Activated naive CD8-positive, alpha-beta T cell treated with anti-CD3 and anti-CD28 coated beads, Interleukin-2, amount 50 U/mL, for 24 hours (primary cell): ENCODE measurements at regions not wholly inside any gene's neighbourhood (a gene's known extent, or its start where the extent isn't known, plus 50 kb on each side); places are given as distances from the start of the nearest gene placed in this dataset.

Experiments
- ATAC-seq: fragments of 150-1000 bp; cut with Tn5 transposase; one replicate; pipeline ENCODE4 v1.10.0; 2021
- DNase-seq: peaks from one replicate; pipeline ENCODE4 v3.0.0; 2021
- H3K27ac Mint-ChIP-seq: one replicate; pipeline ENCODE4 v1.8.0; 2021; ENCODE audit warnings: mild to moderate bottlenecking, mixed read lengths
- H3K27me3 Mint-ChIP-seq: one replicate; pipeline ENCODE4 v1.8.0; 2021; ENCODE audit warnings: mixed read lengths
- H3K36me3 Mint-ChIP-seq: one replicate; pipeline ENCODE4 v1.8.0; 2021; ENCODE audit warnings: low read depth, mixed read lengths
- H3K4me1 Mint-ChIP-seq: one replicate; pipeline ENCODE4 v1.8.0; 2021; ENCODE audit warnings: mixed read lengths
- H3K4me3 Mint-ChIP-seq: one replicate; pipeline ENCODE4 v1.8.0; 2021; ENCODE audit warnings: mild to moderate bottlenecking, moderate library complexity, mixed read lengths
- H3K9me3 Mint-ChIP-seq: one replicate; pipeline ENCODE4 v1.8.0; 2021; ENCODE audit warnings: mixed read lengths

- Mint-ChIP-seq H3K4me3 (no peak overlapping the region), H3K27ac (no peak overlapping the region), H3K9me3 (no peaks in the 10 kb centered on the region), H3K27me3 (peaks cover 4% of the 10 kb centered on the region), H3K36me3 (no peaks in the 10 kb centered on the region), H3K4me1 (no peaks in the 10 kb centered on the region)
- DNase-seq = no peak
- no peak for ATAC-seq
These were observed 597.5 kb upstream of the MKI67 start for GRCh38 chr10:128723631-128724205.

DNA sequence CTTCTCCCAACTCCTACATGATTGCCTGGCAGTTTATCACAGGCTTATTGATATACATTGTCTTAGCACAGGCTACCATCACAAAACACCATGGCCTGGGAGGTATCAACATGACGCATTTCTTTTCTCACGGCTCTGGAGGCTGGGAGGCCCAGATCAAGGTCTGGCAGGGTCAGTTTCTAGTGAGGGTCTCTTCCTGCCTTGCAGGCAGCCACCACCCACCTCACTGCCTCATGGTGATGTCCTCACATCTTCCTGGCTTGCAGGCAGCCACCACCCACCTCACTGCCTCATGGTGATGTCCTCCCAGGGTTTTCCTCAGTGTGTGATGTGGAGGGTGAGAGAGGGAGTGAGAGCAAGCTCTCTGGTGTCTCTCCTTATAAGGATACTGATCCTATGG is 599.3 kb upstream of the MKI67 start:
- Mint-ChIP-seq H3K27me3 (peaks cover 4% of the 10 kb centered on the region), H3K36me3 (no peaks in the 10 kb centered on the region), H3K27ac (no peak overlapping the region), H3K4me1 (no peaks in the 10 kb centered on the region), H3K4me3 (no peak overlapping the region), H3K9me3 (no peaks in the 10 kb centered on the region)
- DNase-seq = no peak
- no peak for ATAC-seq

DNA sequence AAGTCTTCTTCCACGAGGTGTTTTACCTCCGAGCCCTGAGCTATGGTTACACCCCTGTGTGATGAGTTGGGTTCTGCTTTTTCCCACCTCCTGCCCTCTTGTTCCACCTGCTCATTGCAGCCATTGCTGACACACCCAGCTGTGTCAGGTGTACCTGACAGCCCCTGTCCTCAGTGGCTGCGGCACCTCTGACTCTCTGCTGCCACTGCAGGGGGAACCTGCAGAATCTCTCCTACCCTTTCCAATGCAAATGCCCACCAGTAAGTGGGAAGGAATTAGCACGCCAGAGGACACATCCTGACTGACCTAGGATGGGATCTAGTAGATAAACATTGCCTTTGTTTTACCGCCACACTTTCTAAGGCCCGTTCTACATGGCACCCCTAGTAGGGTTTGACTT is 600.9 kb upstream of the MKI67 start:
- Mint-ChIP-seq H3K27me3 (peaks cover 4% of the 10 kb centered on the region), H3K4me3 (no peak overlapping the region), H3K27ac (no peak overlapping the region)

DNA sequence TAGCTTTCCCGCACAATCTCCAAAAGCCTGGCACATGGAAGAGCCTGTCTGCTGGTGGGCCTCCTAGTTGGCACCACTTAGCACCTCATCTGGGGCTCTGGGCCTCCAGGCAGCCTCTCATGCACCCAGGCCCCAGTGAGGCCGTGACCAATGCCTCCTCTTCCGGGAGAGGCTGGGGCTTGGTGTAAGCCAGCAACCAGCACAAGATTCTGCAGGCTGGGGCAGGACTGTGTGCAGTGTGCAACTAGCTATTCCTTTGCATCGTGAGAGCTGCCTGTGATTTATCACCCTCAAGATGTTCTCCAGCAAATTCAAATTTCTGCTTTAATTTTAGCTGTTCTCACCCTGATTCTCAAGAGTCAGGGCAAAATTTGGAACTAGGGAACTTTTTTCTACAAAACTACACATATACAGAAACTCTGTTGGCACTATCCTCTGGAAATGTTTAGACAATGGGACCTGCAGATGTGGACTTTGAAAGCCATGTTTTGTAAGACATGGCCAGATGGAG is 603.7 kb upstream of the MKI67 start:
- no peaks in the 10 kb centered on the region for H3K36me3 Mint-ChIP-seq

More for the DNA sequence above, 600.9 kb upstream of the MKI67 start:
- DNase-seq (no peak), ATAC-seq (no peak)
- Mint-ChIP-seq H3K4me1 (no peaks in the 10 kb centered on the region), H3K36me3 (no peaks in the 10 kb centered on the region), H3K9me3 (no peaks in the 10 kb centered on the region)

GRCh38 chr10:128730922-128731321 is 604.7 kb upstream of the MKI67 start:
- no peak for DNase-seq
- Mint-ChIP-seq H3K4me1 (no peaks in the 10 kb centered on the region), H3K27me3 (peaks cover 4% of the 10 kb centered on the region), H3K4me3 (no peak overlapping the region), H3K27ac (no peak overlapping the region), H3K36me3 (no peaks in the 10 kb centered on the region), H3K9me3 (no peaks in the 10 kb centered on the region)
- no peak for ATAC-seq

More for the DNA sequence above, 603.7 kb upstream of the MKI67 start:
- ATAC-seq = no peak
- Mint-ChIP-seq H3K4me3 (no peak overlapping the region), H3K9me3 (no peaks in the 10 kb centered on the region), H3K27me3 (peaks cover 4% of the 10 kb centered on the region), H3K4me1 (no peaks in the 10 kb centered on the region), H3K27ac (no peak overlapping the region)
- DNase-seq = no peak

GRCh38 chr10:128734161-128734560 is 607.9 kb upstream of the MKI67 start:
- DNase-seq = no peak
- no peak for ATAC-seq
- no peaks in the 10 kb centered on the region for H3K27me3 Mint-ChIP-seq
- no peak overlapping the region for H3K27ac Mint-ChIP-seq
- no peak overlapping the region for H3K4me3 Mint-ChIP-seq
- H3K4me1 Mint-ChIP-seq = no peaks in the 10 kb centered on the region
- H3K36me3 Mint-ChIP-seq = no peaks in the 10 kb centered on the region
- peaks cover 3% of the 10 kb centered on the region for H3K9me3 Mint-ChIP-seq

DNA sequence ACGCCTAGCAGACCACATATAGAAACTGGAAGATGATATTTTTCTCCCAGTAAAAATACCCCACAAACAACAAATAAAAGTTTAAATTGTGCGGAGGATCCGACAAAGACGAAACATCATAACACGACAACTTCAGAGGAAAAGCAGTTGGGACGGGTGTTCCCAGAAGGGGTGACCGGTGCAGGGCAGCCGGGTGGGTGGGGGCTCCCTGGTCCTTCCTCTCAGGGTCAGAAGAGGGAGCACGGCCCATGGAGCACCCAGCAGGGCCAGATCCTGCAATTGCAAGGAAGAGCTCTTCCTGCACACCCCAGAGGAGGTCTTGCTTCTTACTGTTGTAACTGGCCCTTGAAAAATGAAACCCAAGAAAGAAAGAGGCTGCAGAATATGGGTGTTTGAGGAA is 608.5 kb upstream of the MKI67 start:
- Mint-ChIP-seq H3K27me3 (no peaks in the 10 kb centered on the region), H3K9me3 (peaks cover 3% of the 10 kb centered on the region), H3K27ac (no peak overlapping the region), H3K36me3 (no peaks in the 10 kb centered on the region), H3K4me1 (no peaks in the 10 kb centered on the region), H3K4me3 (no peak overlapping the region)
- DNase-seq (no peak), ATAC-seq (no peak)

GRCh38 chr10:128735996-128736395 is 609.8 kb upstream of the MKI67 start:
- DNase-seq (no peak), ATAC-seq (no peak)
- no peaks in the 10 kb centered on the region for H3K4me1 Mint-ChIP-seq
- no peaks in the 10 kb centered on the region for H3K27me3 Mint-ChIP-seq
- peaks cover 3% of the 10 kb centered on the region for H3K9me3 Mint-ChIP-seq
- H3K36me3 Mint-ChIP-seq = no peaks in the 10 kb centered on the region
- H3K27ac Mint-ChIP-seq = no peak overlapping the region
- no peak overlapping the region for H3K4me3 Mint-ChIP-seq

DNA sequence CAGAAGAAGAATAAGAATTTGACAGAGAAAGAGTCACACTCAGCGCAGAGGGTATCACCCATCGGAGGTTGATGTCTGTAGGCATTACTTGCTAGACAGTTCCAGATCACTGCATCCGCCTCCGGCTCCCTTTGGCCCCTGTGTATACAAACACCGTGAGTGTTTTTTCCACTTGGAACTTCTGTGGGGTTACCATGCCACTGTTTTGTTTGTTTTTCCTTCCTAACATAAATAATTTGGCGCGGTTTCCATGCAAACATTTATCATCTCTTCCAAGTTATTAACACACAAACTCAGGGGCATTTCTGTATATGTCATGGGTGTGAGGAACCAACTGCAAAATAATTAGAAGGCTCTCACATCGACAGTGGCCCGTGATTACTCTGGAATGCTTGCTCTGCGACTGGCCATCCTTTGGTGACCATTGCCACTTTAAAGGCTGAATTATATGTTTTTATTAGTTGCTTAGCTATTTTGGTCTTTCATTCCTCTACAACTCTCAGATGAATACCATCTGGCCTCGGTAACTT is 612.2 kb upstream of the MKI67 start:
- Mint-ChIP-seq H3K27ac (no peak overlapping the region), H3K9me3 (peaks cover 3% of the 10 kb centered on the region), H3K27me3 (no peaks in the 10 kb centered on the region)

DNA sequence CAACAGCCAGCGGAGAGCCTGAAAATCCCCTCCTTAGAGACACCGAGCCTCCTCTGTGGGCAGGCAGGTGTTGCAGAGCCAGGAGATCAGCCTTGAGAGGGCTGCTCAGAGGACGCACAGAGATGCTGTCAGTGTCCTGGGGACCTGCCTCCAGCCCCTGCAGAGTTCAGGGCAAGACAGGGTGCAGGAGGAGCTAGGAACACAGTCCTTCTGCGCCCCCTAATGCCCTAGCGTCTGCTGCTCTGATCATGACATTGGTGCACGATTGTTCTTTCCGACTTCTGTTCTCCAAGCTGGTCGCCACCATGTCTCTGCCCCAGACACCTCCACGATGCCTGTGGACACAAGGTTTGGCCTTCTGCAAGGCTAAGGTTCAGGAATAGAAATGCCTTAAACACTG is 613.7 kb upstream of the MKI67 start:
- ATAC-seq (no peak), DNase-seq (no peak)
- Mint-ChIP-seq H3K27me3 (no peaks in the 10 kb centered on the region), H3K36me3 (no peaks in the 10 kb centered on the region), H3K4me3 (no peak overlapping the region), H3K4me1 (no peaks in the 10 kb centered on the region), H3K9me3 (peaks cover 3% of the 10 kb centered on the region), H3K27ac (no peak overlapping the region)

More for the DNA sequence above, 612.2 kb upstream of the MKI67 start:
- no peak overlapping the region for H3K4me3 Mint-ChIP-seq
- ATAC-seq = no peak
- no peaks in the 10 kb centered on the region for H3K4me1 Mint-ChIP-seq
- no peak for DNase-seq
- H3K36me3 Mint-ChIP-seq = no peaks in the 10 kb centered on the region

GRCh38 chr10:128741180-128741579 is 615.0 kb upstream of the MKI67 start:
- H3K36me3 Mint-ChIP-seq = no peaks in the 10 kb centered on the region

GRCh38 chr10:128741680-128742079 is 615.5 kb upstream of the MKI67 start:
- DNase-seq = no peak
- H3K27ac Mint-ChIP-seq = no peak overlapping the region
- no peak for ATAC-seq
- H3K4me3 Mint-ChIP-seq = no peak overlapping the region
- H3K36me3 Mint-ChIP-seq = no peaks in the 10 kb centered on the region
- H3K4me1 Mint-ChIP-seq = no peaks in the 10 kb centered on the region
- H3K9me3 Mint-ChIP-seq = no peaks in the 10 kb centered on the region
- H3K27me3 Mint-ChIP-seq = no peaks in the 10 kb centered on the region

More at GRCh38 chr10:128741180-128741579, 615.0 kb upstream of the MKI67 start:
- peaks cover under 1% of the 10 kb centered on the region for H3K9me3 Mint-ChIP-seq
- no peak overlapping the region for H3K27ac Mint-ChIP-seq
- no peak for ATAC-seq
- no peak overlapping the region for H3K4me3 Mint-ChIP-seq
- DNase-seq = no peak
- H3K27me3 Mint-ChIP-seq = no peaks in the 10 kb centered on the region
- H3K4me1 Mint-ChIP-seq = no peaks in the 10 kb centered on the region

DNA sequence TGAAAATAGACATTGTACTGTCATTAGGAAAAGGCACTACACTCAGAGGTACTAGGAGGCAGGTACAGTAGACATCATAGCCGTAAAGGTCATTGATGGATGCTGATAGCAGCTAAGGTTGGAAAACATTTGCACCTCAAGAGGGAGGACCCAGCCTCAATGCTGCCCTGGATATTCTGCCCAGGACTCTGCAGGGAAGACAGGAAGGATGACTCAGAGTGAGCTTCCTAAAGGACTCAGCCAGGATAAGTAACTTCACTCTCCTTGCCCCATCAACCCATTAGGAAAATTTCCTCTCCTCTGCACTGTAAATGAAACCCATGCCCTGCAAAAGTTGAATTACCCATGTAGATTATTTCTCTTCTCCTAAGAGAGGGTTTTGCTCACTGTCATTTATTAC is 617.9 kb upstream of the MKI67 start:
- DNase-seq (no peak), ATAC-seq (no peak)
- Mint-ChIP-seq H3K4me1 (no peaks in the 10 kb centered on the region), H3K4me3 (no peak overlapping the region), H3K27ac (no peak overlapping the region), H3K27me3 (no peaks in the 10 kb centered on the region), H3K36me3 (no peaks in the 10 kb centered on the region), H3K9me3 (no peaks in the 10 kb centered on the region)

GRCh38 chr10:128744811-128745305 is 618.6 kb upstream of the MKI67 start:
- Mint-ChIP-seq H3K4me3 (no peak overlapping the region), H3K36me3 (no peaks in the 10 kb centered on the region)

DNA sequence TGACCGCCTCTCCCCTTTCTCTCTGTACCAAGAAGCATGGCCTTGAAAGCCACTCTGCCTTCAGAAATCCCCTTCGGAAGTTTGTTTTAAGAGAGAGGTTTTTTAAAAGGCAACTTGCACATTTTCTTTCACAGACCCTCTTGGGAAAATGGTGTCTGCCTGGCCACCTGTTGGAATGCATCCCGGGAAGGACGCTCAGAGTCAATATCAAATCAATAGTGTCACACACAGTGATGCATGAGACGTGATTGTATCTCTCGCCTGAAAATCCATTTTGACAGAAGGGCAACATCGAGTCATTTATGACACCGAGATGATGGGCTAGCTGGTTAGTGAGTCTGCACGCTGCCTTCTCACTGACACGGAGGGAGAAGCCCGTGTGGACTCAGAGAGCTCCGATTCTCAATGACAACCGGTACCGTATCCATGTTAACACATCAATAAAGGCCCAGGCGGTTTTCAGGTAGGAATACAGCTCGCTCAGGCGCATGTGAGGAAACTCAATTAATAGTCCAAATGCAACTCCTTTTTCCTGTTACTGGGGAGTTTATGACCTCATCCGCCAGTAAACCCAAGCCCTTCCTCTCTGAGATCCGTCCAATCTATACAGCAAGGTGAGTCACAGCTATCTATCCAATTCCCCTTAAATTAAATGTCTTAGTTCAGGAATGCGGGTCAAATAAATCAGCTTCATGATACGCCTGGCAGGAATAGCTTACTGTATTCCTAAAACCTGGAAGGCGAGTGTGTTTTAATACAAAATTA is 621.5 kb upstream of the MKI67 start:
- Mint-ChIP-seq H3K27me3 (no peaks in the 10 kb centered on the region), H3K27ac (no peak overlapping the region), H3K36me3 (no peaks in the 10 kb centered on the region), H3K4me1 (no peaks in the 10 kb centered on the region), H3K9me3 (no peaks in the 10 kb centered on the region), H3K4me3 (no peak overlapping the region)
- ATAC-seq (no peak), DNase-seq (no peak)

More at GRCh38 chr10:128744811-128745305, 618.6 kb upstream of the MKI67 start:
- no peak overlapping the region for H3K27ac Mint-ChIP-seq
- DNase-seq (no peak), ATAC-seq (no peak)
- no peaks in the 10 kb centered on the region for H3K4me1 Mint-ChIP-seq
- H3K27me3 Mint-ChIP-seq = no peaks in the 10 kb centered on the region
- no peaks in the 10 kb centered on the region for H3K9me3 Mint-ChIP-seq
